ENCODE measurements at regions not wholly inside any gene's neighbourhood (a gene's known extent, or its start where the extent isn't known, plus 50 kb on each side); places are given as distances from the start of the nearest gene placed in this dataset.

DNA sequence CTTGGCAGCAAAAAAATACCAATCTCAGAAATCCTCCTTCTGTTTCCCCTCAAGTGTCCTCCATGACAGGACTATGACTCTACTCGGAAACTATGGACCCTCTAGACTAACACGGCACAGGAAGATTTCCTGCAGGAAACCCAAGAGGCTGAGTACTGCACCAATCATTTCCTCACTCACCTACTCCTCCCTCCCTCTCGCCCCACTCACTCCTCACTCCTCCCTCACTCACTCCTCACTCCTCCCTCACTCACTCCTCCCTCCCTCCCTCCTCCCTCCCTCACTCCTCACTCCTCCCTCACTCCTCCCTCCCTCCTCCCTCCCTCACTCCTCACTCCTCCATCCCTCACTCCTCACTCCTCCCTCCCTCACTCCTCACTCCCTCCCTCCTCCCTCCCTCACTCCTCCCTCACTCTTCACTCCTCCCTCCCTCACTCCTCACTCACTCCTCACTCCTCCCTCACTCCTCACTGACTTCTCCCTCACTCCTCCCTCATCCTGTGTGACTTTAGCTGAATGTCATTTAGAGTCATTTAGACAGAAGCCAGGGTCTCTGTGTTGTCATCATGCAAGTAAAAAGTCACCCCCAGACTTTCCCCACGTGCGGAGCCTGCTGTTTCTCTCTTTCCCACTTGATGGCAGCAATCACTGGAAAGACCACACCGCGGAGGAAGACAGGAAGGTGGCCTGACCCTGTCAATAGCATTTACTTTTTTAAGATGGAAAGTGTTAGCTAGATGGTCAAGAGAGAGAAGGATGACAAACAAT lies 226.8 kb upstream of the PDE10A start:
- Histone ChIP-seq H3K4me2 (no peak overlapping the region), H3K27ac (no peak overlapping the region), H2AFZ (replicated peaks) (peak overlapping the region; percentile 93), H3K4me3 (no peak overlapping the region), H3K9me3 (ENCODE audit: low read depth) (no peaks in the 10 kb centered on the region), H3K36me3 (no peaks in the 10 kb centered on the region), H4K20me1 (ENCODE audit: low read depth) (no peaks in the 10 kb centered on the region), H3K4me1 (no peaks in the 10 kb centered on the region), H3K79me2 (ENCODE audit: low read depth) (no peaks in the 10 kb centered on the region), H3K27me3 (peaks cover 3% of the 10 kb centered on the region), H3F3A (ENCODE audit: low read depth) (no peaks in the 10 kb centered on the region), H3K9ac (no peak overlapping the region)
- peak; percentile 77 for TF ChIP-seq CTCF (IDR thresholded peaks at IDR 0.05)
- no peak for TF ChIP-seq EZH2phosphoT487 (IDR thresholded peaks at IDR 0.05)
- no peak for TF ChIP-seq EZH2 (IDR thresholded peaks at IDR 0.05)
- H3K4me3 Mint-ChIP-seq, result no peak overlapping the region
- H3K36me3 Mint-ChIP-seq, result peaks cover 1% of the 10 kb centered on the region
- H3K4me1 Mint-ChIP-seq, result peaks cover 3% of the 10 kb centered on the region
- H3K27me3 Mint-ChIP-seq (ENCODE audit: insufficient read depth, low read depth), result peaks cover 6% of the 10 kb centered on the region
- peaks cover 7% of the 10 kb centered on the region for H3K9me3 Mint-ChIP-seq
- peak; percentile 72 for DNase-seq (ENCODE audit: low spot score)
- H3K27ac Mint-ChIP-seq, result no peak overlapping the region

DNA sequence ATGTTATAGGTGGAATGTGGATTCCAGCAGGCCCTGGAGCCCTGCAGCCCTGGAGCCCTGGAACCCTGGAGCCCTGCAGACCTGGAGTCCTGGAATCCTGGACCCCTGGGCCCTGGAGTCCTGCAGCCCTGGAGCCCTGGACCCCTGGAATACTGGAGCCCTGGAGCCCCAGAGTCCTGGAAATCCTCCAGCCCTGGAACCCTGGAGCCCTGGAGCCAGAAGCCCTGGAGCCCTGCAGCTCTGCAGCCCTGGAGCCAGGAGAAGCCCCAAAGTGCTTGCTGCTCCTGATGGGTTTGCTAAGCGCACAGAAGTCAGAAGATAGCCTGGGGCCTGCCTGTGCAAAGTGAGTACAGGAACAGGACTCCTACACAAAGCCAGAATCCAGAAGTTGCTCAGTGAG lies 223.1 kb upstream of the PDE10A start:
- H3K36me3 ChIP-seq, result no peaks in the 10 kb centered on the region
- no peak for DNase-seq (ENCODE audit: low spot score)
- no peaks in the 10 kb centered on the region for H4K20me1 ChIP-seq (ENCODE audit: low read depth)
- H3F3A ChIP-seq (ENCODE audit: low read depth), result no peaks in the 10 kb centered on the region
- no peaks in the 10 kb centered on the region for H3K79me2 ChIP-seq (ENCODE audit: low read depth)
- H3K4me1 ChIP-seq, result no peaks in the 10 kb centered on the region
- H3K4me3 Mint-ChIP-seq, result no peak overlapping the region
- H3K36me3 Mint-ChIP-seq, result peaks cover 1% of the 10 kb centered on the region
- H3K4me2 ChIP-seq, result no peak overlapping the region
- no peak for TF ChIP-seq EZH2 (IDR thresholded peaks at IDR 0.05)
- no peak for TF ChIP-seq EZH2phosphoT487 (IDR thresholded peaks at IDR 0.05)
- TF ChIP-seq CTCF (IDR thresholded peaks at IDR 0.05), result no peak
- no peak overlapping the region for H3K27ac Mint-ChIP-seq
- peaks cover 7% of the 10 kb centered on the region for H3K9me3 Mint-ChIP-seq
- peaks cover 3% of the 10 kb centered on the region for H3K27me3 ChIP-seq
- H3K27ac ChIP-seq, result no peak overlapping the region
- H3K4me3 ChIP-seq, result no peak overlapping the region
- H3K9me3 ChIP-seq (ENCODE audit: low read depth), result no peaks in the 10 kb centered on the region
- peaks cover 7% of the 10 kb centered on the region for H3K4me1 Mint-ChIP-seq
- H3K9ac ChIP-seq, result no peak overlapping the region
- H3K27me3 Mint-ChIP-seq (ENCODE audit: insufficient read depth, low read depth), result peaks cover 6% of the 10 kb centered on the region
- H2AFZ ChIP-seq (replicated peaks), result no peak overlapping the region

DNA sequence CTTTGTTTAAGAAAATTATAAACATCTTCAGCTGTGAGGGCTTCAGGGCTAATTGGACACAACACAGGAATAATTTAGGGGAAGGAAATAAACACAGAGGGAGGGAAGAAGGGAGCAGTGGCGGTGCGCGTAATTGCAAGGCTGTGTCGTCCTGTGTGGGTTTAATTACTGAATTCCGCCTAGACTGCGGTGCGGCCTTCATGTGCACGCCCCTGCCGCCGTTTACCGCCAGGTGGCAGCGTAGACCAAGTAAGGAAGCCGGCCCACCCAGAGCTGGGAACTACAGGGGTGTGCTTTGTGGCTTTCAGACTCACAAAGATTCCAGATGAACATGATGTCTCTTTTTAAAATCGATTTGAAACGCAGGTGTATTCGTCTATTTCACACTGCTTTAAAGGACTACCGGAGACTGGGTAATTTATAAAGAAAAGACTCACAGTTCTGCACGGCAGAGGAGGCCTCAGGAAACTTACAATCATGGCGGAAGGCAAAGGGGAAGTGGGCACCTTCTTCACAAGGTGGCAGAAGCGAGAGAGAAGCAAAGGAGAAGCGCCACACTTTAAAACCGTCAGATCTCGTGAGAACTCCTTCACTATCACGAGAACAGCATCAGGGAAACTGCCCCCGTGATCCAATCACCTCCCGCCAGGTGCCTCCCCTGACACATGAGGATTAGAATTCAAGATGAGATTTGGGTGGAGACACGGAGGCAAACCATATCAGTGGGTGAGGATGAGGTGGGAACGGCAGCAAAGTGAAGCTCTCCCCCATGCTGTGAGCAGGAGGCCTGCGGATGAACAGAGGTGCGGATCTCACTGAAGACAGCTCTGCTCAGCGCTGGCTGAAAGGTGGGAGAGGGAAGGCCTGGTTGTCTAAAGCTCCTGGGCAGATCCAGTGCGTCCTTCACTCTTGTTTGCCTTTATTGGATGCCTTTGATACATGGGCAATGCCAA lies 222.0 kb upstream of the PDE10A start:
- Histone ChIP-seq H3K9ac (no peak overlapping the region), H2AFZ (replicated peaks) (peak overlapping the region; percentile 44), H3K4me3 (no peak overlapping the region), H3K79me2 (ENCODE audit: low read depth) (no peaks in the 10 kb centered on the region), H4K20me1 (ENCODE audit: low read depth) (no peaks in the 10 kb centered on the region), H3F3A (ENCODE audit: low read depth) (no peaks in the 10 kb centered on the region), H3K27ac (no peak overlapping the region), H3K9me3 (ENCODE audit: low read depth) (no peaks in the 10 kb centered on the region), H3K4me2 (no peak overlapping the region), H3K27me3 (peaks cover 3% of the 10 kb centered on the region), H3K4me1 (no peaks in the 10 kb centered on the region), H3K36me3 (no peaks in the 10 kb centered on the region)
- peak; percentile 93 for DNase-seq (ENCODE audit: low spot score)
- Mint-ChIP-seq H3K36me3 (peaks cover 1% of the 10 kb centered on the region), H3K27ac (peak overlapping the region; percentile 80), H3K4me3 (no peak overlapping the region), H3K4me1 (peaks cover 7% of the 10 kb centered on the region), H3K9me3 (peaks cover 7% of the 10 kb centered on the region), H3K27me3 (ENCODE audit: insufficient read depth, low read depth) (peaks cover 6% of the 10 kb centered on the region)
- peak; percentile 97 for TF ChIP-seq CTCF (IDR thresholded peaks at IDR 0.05)
- no peak for TF ChIP-seq EZH2 (IDR thresholded peaks at IDR 0.05)
